HCT116 (cell line): ENCODE measurements at regions not wholly inside any gene's neighbourhood (a gene's known extent, or its start where the extent isn't known, plus 50 kb on each side); places are given as distances from the start of the nearest gene placed in this dataset.

Experiments used
- ATAC-seq: fragments of 200-7000 bp; cut with Tn5 transposase; 2 replicates; pipeline ENCODE4 v1.9.1; 2020; ENCODE audit warnings: mild to moderate bottlenecking, moderate library complexity
- BruUV-seq: library from RNA; stranded (reverse); fragments of 400-500 nt; replicated peaks from 2 replicates; lab custom pipeline; 2021; lab: Mats Ljungman, UMichigan
- CTCF ChIA-PET: fragments of 300-600 bp; sonication (Branson Sonifier 250); formaldehyde crosslinking; loops from one replicate; lab custom pipeline; 2021; ENCODE audit warnings: antibody characterized with exemption; lab: Charles Lee
- POLR2A ChIA-PET: fragments of 300-600, 350-600 bp; sonication (Branson Sonifier 250); formaldehyde crosslinking; loops from one replicate; lab custom pipeline; 2021; ENCODE audit warnings: antibody characterized with exemption; lab: Charles Lee
- RAD21 ChIA-PET, 2 experiments: fragments of 300-600 bp; sonication (Branson Sonifier 250); formaldehyde crosslinking; loops; one replicate each; lab custom pipeline; 2023; ENCODE audit warnings: low total read pairs in 2 of 2; ENCODE audit not compliant: uncharacterized antibody in 2 of 2, unreplicated experiment in 2 of 2, low non-redundant PET in 1 of 2; lab: Charles Lee
- DNase-seq: peaks from one replicate; pipeline ENCODE4 v3.0.0-alpha.2; 2010; ENCODE audit warnings: low read depth, low spot score
- H2AFZ ChIP-seq: fragments of 200-600 bp; shearing (Covaris generic), sonication (generic); 2 replicates; pipeline ENCODE4 v1.6.1; 2017; ENCODE audit warnings: low read depth, mixed run types, mixed read lengths, antibody characterized with exemption, low read length; ENCODE audit not compliant: poor library complexity, severe bottlenecking
- H3K27ac ChIP-seq: 2 replicates; pipeline ENCODE4 v1.5.1; 2012; ENCODE audit warnings: low read depth, low read length
- H3K27me3 ChIP-seq: fragments of 200-600 bp; sonication (generic); 2 replicates; pipeline ENCODE4 v1.6.1; 2016; ENCODE audit warnings: mixed run types, low read length, mixed read lengths; ENCODE audit not compliant: insufficient read depth
- H3K36me3 ChIP-seq, 2 experiments: fragments of 200-500 bp in 1 of 2; fragments of 200-600 bp in 1 of 2; sonication (Bioruptor generic) in 1 of 2; sonication (generic) in 1 of 2; 2 replicates each; pipeline versions ENCODE4 v1.5.1 to v1.6.1; 2014 to 2016; ENCODE audit warnings: low read length in 2 of 2, inconsistent platforms in 1 of 2, mixed read lengths in 1 of 2, mixed run types in 1 of 2; ENCODE audit not compliant: insufficient read depth in 2 of 2, control insufficient read depth in 1 of 2
- H3K4me1 ChIP-seq, 2 experiments: fragments of 200-600 bp in 1 of 2; sonication (generic) in 1 of 2; 2 replicates each; pipeline versions ENCODE4 v1.5.1 to v1.6.1; 2012 to 2017; ENCODE audit warnings: low read length in 2 of 2, inconsistent platforms in 1 of 2, mild to moderate bottlenecking in 1 of 2, mixed read lengths in 1 of 2, mixed run types in 1 of 2, moderate library complexity in 1 of 2; ENCODE audit not compliant: insufficient read depth in 2 of 2, control insufficient read depth in 1 of 2
- H3K4me2 ChIP-seq: fragments of 200-600 bp; sonication (generic); 2 replicates; pipeline ENCODE4 v1.6.1; 2017; ENCODE audit warnings: mixed run types, low read length, mixed read lengths
- H3K4me3 ChIP-seq, 2 experiments: fragments of 200-600 bp in 1 of 2; sonication (generic) in 1 of 2; replicated peaks in 1 of 2; 2 replicates each; pipeline ENCODE4 v1.5.1; 2011 to 2016; ENCODE audit warnings: low read length in 2 of 2, control low read depth in 1 of 2, low read depth in 1 of 2, mild to moderate bottlenecking in 1 of 2, mixed read lengths in 1 of 2, mixed run types in 1 of 2
- H3K79me2 ChIP-seq: fragments of 200-600 bp; sonication (generic); 2 replicates; pipeline ENCODE4 v1.6.1; 2017; ENCODE audit warnings: mild to moderate bottlenecking, mixed run types, low read length, moderate library complexity, mixed read lengths; ENCODE audit not compliant: insufficient read depth
- H3K9ac ChIP-seq: fragments of 200-600 bp; sonication (generic); 2 replicates; pipeline ENCODE4 v1.6.1; 2016; ENCODE audit warnings: low read length, mixed read lengths
- H3K9me2 ChIP-seq: fragments of 200-600 bp; sonication (generic), shearing (Covaris generic); 2 replicates; pipeline ENCODE4 v1.6.1; 2017; ENCODE audit warnings: mixed run types, mild to moderate bottlenecking, moderate library complexity; ENCODE audit not compliant: insufficient read depth
- H3K9me3 ChIP-seq, 2 experiments: fragments of 200-500 bp in 1 of 2; fragments of 200-600 bp in 1 of 2; sonication (Bioruptor generic) in 1 of 2; sonication (generic) in 1 of 2; 2 replicates each; pipeline ENCODE4 v1.6.1; 2014 to 2017; ENCODE audit warnings: low read length in 2 of 2, mixed read lengths in 2 of 2, inconsistent platforms in 1 of 2, low read depth in 1 of 2, mild to moderate bottlenecking in 1 of 2, mixed run types in 1 of 2, moderate library complexity in 1 of 2; ENCODE audit not compliant: control insufficient read depth in 1 of 2, insufficient read depth in 1 of 2
- H4K20me1 ChIP-seq: fragments of 200-600 bp; sonication (generic), shearing (Covaris generic); 2 replicates; pipeline ENCODE4 v1.6.1; 2017; ENCODE audit warnings: mixed run types, mild to moderate bottlenecking, moderate library complexity; ENCODE audit not compliant: insufficient read depth
- CBX3 ChIP-seq: IDR thresholded peaks from 2 replicates; pipeline ENCODE4 v1.6.1; 2012; ENCODE audit warnings: low read depth
- CEBPB ChIP-seq: IDR thresholded peaks from 2 replicates; pipeline ENCODE4 v1.6.1; 2012; ENCODE audit warnings: low read depth
- EGR1 ChIP-seq: IDR thresholded peaks from 2 replicates; pipeline ENCODE4 v1.6.1; 2012; ENCODE audit warnings: low read depth
- ELF1 ChIP-seq: IDR thresholded peaks from 2 replicates; pipeline ENCODE4 v1.6.1; 2012; ENCODE audit warnings: low read depth, borderline replicate concordance
- EZH2 ChIP-seq: fragments of 200-600 bp; sonication (generic); IDR thresholded peaks from 2 replicates; pipeline ENCODE4 v1.6.1; 2017; ENCODE audit warnings: antibody characterized with exemption, mixed run types
- EZH2phosphoT487 ChIP-seq: fragments of 200-600 bp; IDR thresholded peaks from 2 replicates; pipeline ENCODE4 v1.6.1; 2018; ENCODE audit warnings: antibody characterized with exemption, borderline replicate concordance
- FOSL1 ChIP-seq: IDR thresholded peaks from 2 replicates; pipeline ENCODE4 v1.6.1; 2012; ENCODE audit warnings: low read depth
- JUND ChIP-seq: IDR thresholded peaks from 2 replicates; pipeline ENCODE4 v1.6.1; 2012
- MAX ChIP-seq: IDR thresholded peaks from 2 replicates; pipeline ENCODE4 v1.6.1; 2012
- POLR2A ChIP-seq: IDR thresholded peaks from 2 replicates; pipeline ENCODE4 v1.7.0; 2011; ENCODE audit warnings: borderline replicate concordance; ENCODE audit not compliant: insufficient read depth, insufficient read length; ENCODE audit errors: extremely low read depth
- RAD21 ChIP-seq: IDR thresholded peaks from 2 replicates; pipeline ENCODE4 v1.6.1; 2012; ENCODE audit warnings: low read depth, mild to moderate bottlenecking
- REST ChIP-seq: IDR thresholded peaks from 2 replicates; pipeline ENCODE4 v1.6.1; 2012; ENCODE audit warnings: low read depth
- SIN3A ChIP-seq: IDR thresholded peaks from 2 replicates; pipeline ENCODE4 v1.6.1; 2012; ENCODE audit warnings: low read depth
- SP1 ChIP-seq: IDR thresholded peaks from 2 replicates; pipeline ENCODE4 v1.6.1; 2012; ENCODE audit warnings: low read depth
- SRF ChIP-seq: IDR thresholded peaks from 2 replicates; pipeline ENCODE4 v1.6.1; 2012; ENCODE audit warnings: low read depth
- ZNF274 ChIP-seq: fragments of 200-500 bp; sonication (Bioruptor generic); IDR thresholded peaks from 2 replicates; pipeline ENCODE4 v1.6.1; 2014; ENCODE audit warnings: mild to moderate bottlenecking, low read depth, low read length, inconsistent platforms
- intact Hi-C: fragments of 100-400 bp; cut with micrococcal nuclease; formaldehyde crosslinking; loops from 2 replicates; pipeline ENCODE4 v1.10.0; 2022
- TF ChIP-seq, protein P1 (sequence below): IDR thresholded peaks from 2 replicates; pipeline ENCODE4 v1.6.1; 2011; ENCODE audit warnings: mild to moderate bottlenecking, low read length, moderate library complexity; ENCODE audit not compliant: insufficient replicate concordance; ENCODE audit errors: extremely low read depth
- TF ChIP-seq, protein P2 (sequence below), 3 experiments: fragments of 200-600 bp in 1 of 3; sonication (generic) in 1 of 3; IDR thresholded peaks in 2 of 3; conservative IDR thresholded peaks in 1 of 3; 2 replicates each; pipeline ENCODE4 v1.5.1; 2012 to 2017; ENCODE audit warnings: low read depth in 2 of 3, low read length in 2 of 3, antibody characterized with exemption in 1 of 3, borderline replicate concordance in 1 of 3, control low read depth in 1 of 3, mild to moderate bottlenecking in 1 of 3, mixed read lengths in 1 of 3, mixed run types in 1 of 3, moderate library complexity in 1 of 3; ENCODE audit not compliant: insufficient read depth in 1 of 3
- TF ChIP-seq, protein P3 (sequence below): IDR thresholded peaks from 2 replicates; pipeline ENCODE4 v1.6.1; 2012

DNA sequence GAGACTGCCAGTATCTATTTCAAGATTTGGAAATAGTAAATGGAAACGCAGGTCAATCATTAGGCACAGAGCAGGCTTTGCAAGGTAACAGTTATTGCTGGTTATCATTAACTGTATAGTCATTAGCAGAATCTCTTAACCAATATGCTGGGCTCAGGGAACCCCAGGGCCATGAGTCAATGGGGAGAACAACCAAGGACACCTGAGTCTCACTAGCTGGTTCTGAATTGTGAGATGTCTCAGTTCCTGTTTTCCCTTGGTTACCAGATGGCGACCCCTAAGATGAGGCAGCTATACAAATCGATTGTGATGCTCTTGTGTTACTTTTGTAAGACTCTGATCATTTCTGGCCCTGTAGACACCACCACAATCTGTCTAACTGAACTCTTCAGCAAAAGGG is 385.3 kb downstream of the HAPSTR1 start (continued):
- no peak for TF ChIP-seq ZNF274
- TF ChIP-seq POLR2A, result no peak
- no peak for TF ChIP-seq ELF1

- no peak for ATAC-seq
- H3K9me2 ChIP-seq, result no peaks in the 10 kb centered on the region
- ChIA-PET RAD21 (no interaction called here), POLR2A (no interaction called here)
- no peak overlapping the region for H2AFZ ChIP-seq
- intact Hi-C loops, result no loop called here
- no peaks in the 10 kb centered on the region for H3K36me3 ChIP-seq
- H3K79me2 ChIP-seq, result no peaks in the 10 kb centered on the region
- H3K4me2 ChIP-seq, result no peak overlapping the region
- TF ChIP-seq FOSL1, result no peak
- no peak for TF ChIP-seq SP1
- TF ChIP-seq, protein P1, sequence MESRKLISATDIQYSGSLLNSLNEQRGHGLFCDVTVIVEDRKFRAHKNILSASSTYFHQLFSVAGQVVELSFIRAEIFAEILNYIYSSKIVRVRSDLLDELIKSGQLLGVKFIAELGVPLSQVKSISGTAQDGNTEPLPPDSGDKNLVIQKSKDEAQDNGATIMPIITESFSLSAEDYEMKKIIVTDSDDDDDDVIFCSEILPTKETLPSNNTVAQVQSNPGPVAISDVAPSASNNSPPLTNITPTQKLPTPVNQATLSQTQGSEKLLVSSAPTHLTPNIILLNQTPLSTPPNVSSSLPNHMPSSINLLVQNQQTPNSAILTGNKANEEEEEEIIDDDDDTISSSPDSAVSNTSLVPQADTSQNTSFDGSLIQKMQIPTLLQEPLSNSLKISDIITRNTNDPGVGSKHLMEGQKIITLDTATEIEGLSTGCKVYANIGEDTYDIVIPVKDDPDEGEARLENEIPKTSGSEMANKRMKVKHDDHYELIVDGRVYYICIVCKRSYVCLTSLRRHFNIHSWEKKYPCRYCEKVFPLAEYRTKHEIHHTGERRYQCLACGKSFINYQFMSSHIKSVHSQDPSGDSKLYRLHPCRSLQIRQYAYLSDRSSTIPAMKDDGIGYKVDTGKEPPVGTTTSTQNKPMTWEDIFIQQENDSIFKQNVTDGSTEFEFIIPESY, result no peak
- no peak for TF ChIP-seq SIN3A
- TF ChIP-seq ZNF274, result no peak
- TF ChIP-seq RAD21, result no peak
- no peak for TF ChIP-seq EGR1
- TF ChIP-seq SRF, result no peak
- no peak for TF ChIP-seq MAX
- no peak for TF ChIP-seq EZH2phosphoT487
- TF ChIP-seq EZH2, result no peak
- no peak for TF ChIP-seq CBX3
- TF ChIP-seq, protein P2, sequence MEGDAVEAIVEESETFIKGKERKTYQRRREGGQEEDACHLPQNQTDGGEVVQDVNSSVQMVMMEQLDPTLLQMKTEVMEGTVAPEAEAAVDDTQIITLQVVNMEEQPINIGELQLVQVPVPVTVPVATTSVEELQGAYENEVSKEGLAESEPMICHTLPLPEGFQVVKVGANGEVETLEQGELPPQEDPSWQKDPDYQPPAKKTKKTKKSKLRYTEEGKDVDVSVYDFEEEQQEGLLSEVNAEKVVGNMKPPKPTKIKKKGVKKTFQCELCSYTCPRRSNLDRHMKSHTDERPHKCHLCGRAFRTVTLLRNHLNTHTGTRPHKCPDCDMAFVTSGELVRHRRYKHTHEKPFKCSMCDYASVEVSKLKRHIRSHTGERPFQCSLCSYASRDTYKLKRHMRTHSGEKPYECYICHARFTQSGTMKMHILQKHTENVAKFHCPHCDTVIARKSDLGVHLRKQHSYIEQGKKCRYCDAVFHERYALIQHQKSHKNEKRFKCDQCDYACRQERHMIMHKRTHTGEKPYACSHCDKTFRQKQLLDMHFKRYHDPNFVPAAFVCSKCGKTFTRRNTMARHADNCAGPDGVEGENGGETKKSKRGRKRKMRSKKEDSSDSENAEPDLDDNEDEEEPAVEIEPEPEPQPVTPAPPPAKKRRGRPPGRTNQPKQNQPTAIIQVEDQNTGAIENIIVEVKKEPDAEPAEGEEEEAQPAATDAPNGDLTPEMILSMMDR (IDR thresholded peaks at IDR 0.05 in 2 of 3, conservative IDR thresholded peaks at IDR 0.05 in 1 of 3; ENCODE audit: borderline replicate concordance in 1 of 3, insufficient read depth in 1 of 3, low read depth in 2 of 3, low read length in 2 of 3), result no peak
- no peak for TF ChIP-seq CEBPB
- TF ChIP-seq REST, result no peak
- TF ChIP-seq, protein P3, sequence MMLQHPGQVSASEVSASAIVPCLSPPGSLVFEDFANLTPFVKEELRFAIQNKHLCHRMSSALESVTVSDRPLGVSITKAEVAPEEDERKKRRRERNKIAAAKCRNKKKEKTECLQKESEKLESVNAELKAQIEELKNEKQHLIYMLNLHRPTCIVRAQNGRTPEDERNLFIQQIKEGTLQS, result no peak
- TF ChIP-seq JUND, result no peak
- TF ChIP-seq POLR2A, result no peak
- TF ChIP-seq, all 23 proteins: peak for 0
- Histone ChIP-seq H3K4me3 (no peak overlapping the region), H3K9ac (no peak overlapping the region), H3K27me3 (peaks cover 16% of the 10 kb centered on the region), H4K20me1 (no peaks in the 10 kb centered on the region), H3K9me3 (no peaks in the 10 kb centered on the region), H3K27ac (no peak overlapping the region), H3K4me1 (no peaks in the 10 kb centered on the region)
- no TSS peak for BruUV-seq
- CTCF ChIA-PET, result no interaction called here
- no peak for DNase-seq
Observed at GRCh38 chr16:9479008-9479407, 387.6 kb downstream of the HAPSTR1 start.
